ENCODE measurements at regions not wholly inside any gene's neighbourhood (a gene's known extent, or its start where the extent isn't known, plus 50 kb on each side); places are given as distances from the start of the nearest gene placed in this dataset.
A peak's percentile ranks its signal among the peaks of the same experiment; 100 is the strongest.

DNA sequence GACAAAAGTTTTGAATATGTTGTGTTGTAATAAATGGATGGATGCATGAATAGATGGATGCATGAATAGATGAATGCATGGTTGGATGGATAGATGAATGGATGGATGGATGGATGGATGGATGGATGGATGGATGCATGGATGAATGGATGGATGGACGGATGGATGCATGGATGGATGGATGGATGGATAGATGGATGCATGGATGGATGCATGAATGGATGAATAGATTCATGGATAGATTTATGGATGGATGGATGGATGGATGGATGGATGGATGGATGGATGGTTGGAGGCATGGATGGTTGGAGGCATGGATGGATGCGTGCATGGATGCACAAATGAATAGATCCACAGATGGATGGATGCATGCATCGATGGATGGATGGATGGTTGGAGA, 623.2 kb upstream of the B3GAT1 start:
- Histone ChIP-seq H3K27me3 (ENCODE audit: control insufficient read depth, insufficient read depth, low read length) (no peaks in the 10 kb centered on the region), H3K27ac (ENCODE audit: low read length) (no peak overlapping the region), H3K4me1 (ENCODE audit: control insufficient read depth, insufficient read depth, low read length) (no peaks in the 10 kb centered on the region), H3K4me3 (ENCODE audit: low read depth in 2 of 2, low read length in 2 of 2) (no peak overlapping the region), H3K9me3 (ENCODE audit: control insufficient read depth, insufficient read depth, low read depth, low read length) (no peaks in the 10 kb centered on the region), H3K36me3 (ENCODE audit: control insufficient read depth, insufficient read depth, low read length) (no peaks in the 10 kb centered on the region)
- CTCF ChIA-PET = no interaction called here
- ATAC-seq = no peak
- DNase-seq (ENCODE audit: low read depth, low spot score) = no peak
- TF ChIP-seq, protein P1, sequence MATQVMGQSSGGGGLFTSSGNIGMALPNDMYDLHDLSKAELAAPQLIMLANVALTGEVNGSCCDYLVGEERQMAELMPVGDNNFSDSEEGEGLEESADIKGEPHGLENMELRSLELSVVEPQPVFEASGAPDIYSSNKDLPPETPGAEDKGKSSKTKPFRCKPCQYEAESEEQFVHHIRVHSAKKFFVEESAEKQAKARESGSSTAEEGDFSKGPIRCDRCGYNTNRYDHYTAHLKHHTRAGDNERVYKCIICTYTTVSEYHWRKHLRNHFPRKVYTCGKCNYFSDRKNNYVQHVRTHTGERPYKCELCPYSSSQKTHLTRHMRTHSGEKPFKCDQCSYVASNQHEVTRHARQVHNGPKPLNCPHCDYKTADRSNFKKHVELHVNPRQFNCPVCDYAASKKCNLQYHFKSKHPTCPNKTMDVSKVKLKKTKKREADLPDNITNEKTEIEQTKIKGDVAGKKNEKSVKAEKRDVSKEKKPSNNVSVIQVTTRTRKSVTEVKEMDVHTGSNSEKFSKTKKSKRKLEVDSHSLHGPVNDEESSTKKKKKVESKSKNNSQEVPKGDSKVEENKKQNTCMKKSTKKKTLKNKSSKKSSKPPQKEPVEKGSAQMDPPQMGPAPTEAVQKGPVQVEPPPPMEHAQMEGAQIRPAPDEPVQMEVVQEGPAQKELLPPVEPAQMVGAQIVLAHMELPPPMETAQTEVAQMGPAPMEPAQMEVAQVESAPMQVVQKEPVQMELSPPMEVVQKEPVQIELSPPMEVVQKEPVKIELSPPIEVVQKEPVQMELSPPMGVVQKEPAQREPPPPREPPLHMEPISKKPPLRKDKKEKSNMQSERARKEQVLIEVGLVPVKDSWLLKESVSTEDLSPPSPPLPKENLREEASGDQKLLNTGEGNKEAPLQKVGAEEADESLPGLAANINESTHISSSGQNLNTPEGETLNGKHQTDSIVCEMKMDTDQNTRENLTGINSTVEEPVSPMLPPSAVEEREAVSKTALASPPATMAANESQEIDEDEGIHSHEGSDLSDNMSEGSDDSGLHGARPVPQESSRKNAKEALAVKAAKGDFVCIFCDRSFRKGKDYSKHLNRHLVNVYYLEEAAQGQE (IDR thresholded peaks at IDR 0.05; ENCODE audit: insufficient read depth in 1 of 2, low read depth in 2 of 2, low read length in 1 of 2) = no peak
- no peak for TF ChIP-seq SIN3A (IDR thresholded peaks at IDR 0.05; ENCODE audit: borderline replicate concordance, insufficient read depth, low read depth, low read length)
- TF ChIP-seq, protein P2, sequence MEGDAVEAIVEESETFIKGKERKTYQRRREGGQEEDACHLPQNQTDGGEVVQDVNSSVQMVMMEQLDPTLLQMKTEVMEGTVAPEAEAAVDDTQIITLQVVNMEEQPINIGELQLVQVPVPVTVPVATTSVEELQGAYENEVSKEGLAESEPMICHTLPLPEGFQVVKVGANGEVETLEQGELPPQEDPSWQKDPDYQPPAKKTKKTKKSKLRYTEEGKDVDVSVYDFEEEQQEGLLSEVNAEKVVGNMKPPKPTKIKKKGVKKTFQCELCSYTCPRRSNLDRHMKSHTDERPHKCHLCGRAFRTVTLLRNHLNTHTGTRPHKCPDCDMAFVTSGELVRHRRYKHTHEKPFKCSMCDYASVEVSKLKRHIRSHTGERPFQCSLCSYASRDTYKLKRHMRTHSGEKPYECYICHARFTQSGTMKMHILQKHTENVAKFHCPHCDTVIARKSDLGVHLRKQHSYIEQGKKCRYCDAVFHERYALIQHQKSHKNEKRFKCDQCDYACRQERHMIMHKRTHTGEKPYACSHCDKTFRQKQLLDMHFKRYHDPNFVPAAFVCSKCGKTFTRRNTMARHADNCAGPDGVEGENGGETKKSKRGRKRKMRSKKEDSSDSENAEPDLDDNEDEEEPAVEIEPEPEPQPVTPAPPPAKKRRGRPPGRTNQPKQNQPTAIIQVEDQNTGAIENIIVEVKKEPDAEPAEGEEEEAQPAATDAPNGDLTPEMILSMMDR (IDR thresholded peaks at IDR 0.05) = no peak
- intact Hi-C loops (cut with micrococcal nuclease; ENCODE audit: unreplicated experiment) = no loop called here
- in situ Hi-C loops (cut with HindIII; ENCODE audit: low pct_unique_long_range_greater_than_20kb, low sequenced_read_pairs) = no loop called here
- no TSS peak for BruUV-seq (replicated peaks)
- POLR2A ChIA-PET = no interaction called here

DNA sequence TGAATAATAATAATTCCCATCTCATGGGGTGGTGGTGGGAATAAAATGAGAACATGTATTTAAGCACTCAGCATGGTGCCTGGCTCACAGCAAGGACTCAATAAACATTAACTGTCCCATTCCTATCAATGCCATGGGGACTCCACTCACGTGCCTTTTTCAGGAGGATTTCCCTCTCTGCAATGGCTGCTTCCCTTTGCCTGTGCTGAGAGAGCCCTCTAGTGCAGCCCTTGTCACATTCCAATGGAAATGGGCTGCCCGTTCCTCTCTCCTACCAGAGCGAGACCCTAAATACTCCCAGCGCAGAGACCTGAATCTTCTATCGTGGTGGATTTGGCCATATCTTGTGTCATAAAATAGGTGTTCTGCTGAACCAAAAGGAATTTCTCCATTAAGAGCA, 621.5 kb upstream of the B3GAT1 start:
- DNase-seq (ENCODE audit: low read depth, low spot score) (no peak), ATAC-seq (0 out of 2 replicates have a peak, but pooled peaks have one; percentile 72)
- Histone ChIP-seq H3K27ac (ENCODE audit: low read length) (no peak overlapping the region), H3K36me3 (ENCODE audit: control insufficient read depth, insufficient read depth, low read length) (no peaks in the 10 kb centered on the region), H3K4me3 (ENCODE audit: low read depth in 2 of 2, low read length in 2 of 2) (no peak overlapping the region), H3K27me3 (ENCODE audit: control insufficient read depth, insufficient read depth, low read length) (no peaks in the 10 kb centered on the region), H3K9me3 (ENCODE audit: control insufficient read depth, insufficient read depth, low read depth, low read length) (no peaks in the 10 kb centered on the region), H3K4me1 (ENCODE audit: control insufficient read depth, insufficient read depth, low read length) (no peaks in the 10 kb centered on the region)
- intact Hi-C loops (cut with micrococcal nuclease; ENCODE audit: unreplicated experiment) (no loop called here), in situ Hi-C loops (cut with HindIII; ENCODE audit: low pct_unique_long_range_greater_than_20kb, low sequenced_read_pairs) (no loop called here)
- no TSS peak for BruUV-seq (replicated peaks)
- ChIA-PET POLR2A (no interaction called here), CTCF (no interaction called here)
- TF ChIP-seq, protein P2 (IDR thresholded peaks at IDR 0.05) = peak; percentile 66
- TF ChIP-seq TCF7L2 (IDR thresholded peaks at IDR 0.05; ENCODE audit: low read depth, low read length) = no peak

Measured in Panc1 (cell line).